ENCODE measurements at regions not wholly inside any gene's neighbourhood (a gene's known extent, or its start where the extent isn't known, plus 50 kb on each side); places are given as distances from the start of the nearest gene placed in this dataset.
"Not testable (repeated sequence)": the region's sequence is repeated elsewhere in the genome, so short reads cannot be mapped to it uniquely, and the experiment has no call there.

- DNase-seq (ENCODE audit: low read depth in 2 of 2), result no peak
Observed at GRCh38 chr5:7213525-7213924, 182.4 kb upstream of the ADCY2 start.

- no peak for DNase-seq (ENCODE audit: low read depth in 2 of 2)
Observed at GRCh38 chr5:7214906-7215416, 181.0 kb upstream of the ADCY2 start.

- DNase-seq (ENCODE audit: low read depth in 2 of 2), result no peak
Observed at GRCh38 chr5:7218141-7218540, 177.8 kb upstream of the ADCY2 start.

- DNase-seq (ENCODE audit: low read depth in 2 of 2), result no peak
Observed at GRCh38 chr5:7220156-7220555, 175.8 kb upstream of the ADCY2 start.

GRCh38 chr5:7221041-7221440 is 174.9 kb upstream of the ADCY2 start:
- DNase-seq (ENCODE audit: low read depth in 2 of 2), result no peak

GRCh38 chr5:7225826-7226225 is 170.1 kb upstream of the ADCY2 start:
- no peak for DNase-seq (ENCODE audit: low read depth in 2 of 2)

GRCh38 chr5:7242118-7242710 is 153.7 kb upstream of the ADCY2 start:
- DNase-seq (ENCODE audit: low read depth in 2 of 2), result no peak

GRCh38 chr5:7244208-7244607 is 151.7 kb upstream of the ADCY2 start:
- DNase-seq (ENCODE audit: low read depth in 2 of 2), result no peak

GRCh38 chr5:7245121-7245651 is 150.8 kb upstream of the ADCY2 start:
- no peak for DNase-seq (ENCODE audit: low read depth in 2 of 2)

- DNase-seq (ENCODE audit: low read depth in 2 of 2), result no peak
Observed at GRCh38 chr5:7246287-7246686, 149.7 kb upstream of the ADCY2 start.

GRCh38 chr5:7250004-7250403 is 145.9 kb upstream of the ADCY2 start:
- no peak for DNase-seq (ENCODE audit: low read depth in 2 of 2)

GRCh38 chr5:7250611-7251010 is 145.3 kb upstream of the ADCY2 start:
- DNase-seq (ENCODE audit: low read depth in 2 of 2), result no peak

- no peak for DNase-seq (ENCODE audit: low read depth in 2 of 2)
Observed at GRCh38 chr5:7251132-7251531, 144.8 kb upstream of the ADCY2 start.

GRCh38 chr5:7261049-7261448 is 134.9 kb upstream of the ADCY2 start:
- DNase-seq (ENCODE audit: low read depth in 2 of 2), result no peak

GRCh38 chr5:7261900-7262299 is 134.0 kb upstream of the ADCY2 start:
- DNase-seq (ENCODE audit: low read depth in 2 of 2), result no peak

GRCh38 chr5:7263398-7264015 is 132.4 kb upstream of the ADCY2 start:
- not testable (repeated sequence) for DNase-seq (ENCODE audit: low read depth in 2 of 2)

- DNase-seq (ENCODE audit: low read depth in 2 of 2), result not testable (repeated sequence)
Observed at GRCh38 chr5:7265776-7266175, 130.2 kb upstream of the ADCY2 start.

- DNase-seq (ENCODE audit: low read depth in 2 of 2), result not testable (repeated sequence)
Observed at GRCh38 chr5:7268722-7269121, 127.2 kb upstream of the ADCY2 start.

GRCh38 chr5:7269591-7270274 is 126.2 kb upstream of the ADCY2 start:
- DNase-seq (ENCODE audit: low read depth in 2 of 2), result no peak

GRCh38 chr5:7271435-7272084 is 124.4 kb upstream of the ADCY2 start:
- DNase-seq (ENCODE audit: low read depth in 2 of 2), result no peak

- no peak for DNase-seq (ENCODE audit: low read depth in 2 of 2)
Observed at GRCh38 chr5:7272408-7272965, 123.5 kb upstream of the ADCY2 start.

GRCh38 chr5:7274203-7274602 is 121.7 kb upstream of the ADCY2 start:
- no peak for DNase-seq (ENCODE audit: low read depth in 2 of 2)

Measured in stimulated activated CD4-positive, alpha-beta T cell treated with anti-CD3 and anti-CD28 coated beads, Interleukin-15, amount 100 ng/mL, for 48 hours (primary cell).